Sigmoid colon (tissue), 4 donors: ENCODE measurements at regions not wholly inside any gene's neighbourhood (a gene's known extent, or its start where the extent isn't known, plus 50 kb on each side); places are given as distances from the start of the nearest gene placed in this dataset.

Source experiments
- POLR2AphosphoS5 ChIP-seq, 4 donors: sonication (generic); formaldehyde crosslinking; IDR thresholded peaks; one replicate each; pipeline ENCODE4 v1.6.1; 2017; ENCODE audit warnings: antibody characterized with exemption in 4 of 4
- TF ChIP-seq, protein P1 (sequence below), 4 experiments: fragments of 450-650 bp in 3 of 4; fragments of 200-600 bp in 1 of 4; IDR thresholded peaks; one replicate each; pipeline ENCODE4 v1.5.1; 2016 to 2019; ENCODE audit warnings: antibody characterized with exemption in 4 of 4, mild to moderate bottlenecking in 3 of 4, moderate library complexity in 2 of 4

DNA sequence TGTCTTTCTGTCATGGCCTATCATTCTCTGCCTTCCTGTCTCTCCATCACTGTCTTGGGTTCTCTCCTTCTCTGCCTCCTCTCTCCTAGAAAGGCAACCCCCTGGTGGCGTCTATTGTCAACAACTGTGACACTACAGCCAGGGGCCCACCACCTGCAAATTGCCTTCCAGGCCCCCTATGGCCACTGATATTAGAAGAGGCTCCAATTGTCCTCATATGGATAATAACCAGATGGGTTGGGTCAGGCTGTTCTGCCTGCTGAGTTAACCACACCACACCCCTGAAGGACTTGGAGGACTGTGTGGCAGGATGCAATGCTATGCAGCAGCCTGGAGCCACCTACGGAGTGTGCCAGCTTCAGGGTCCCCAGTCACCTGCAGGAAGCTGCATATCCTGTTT is 665.0 kb downstream of the NTRK3 start:
- TF ChIP-seq, protein P1, sequence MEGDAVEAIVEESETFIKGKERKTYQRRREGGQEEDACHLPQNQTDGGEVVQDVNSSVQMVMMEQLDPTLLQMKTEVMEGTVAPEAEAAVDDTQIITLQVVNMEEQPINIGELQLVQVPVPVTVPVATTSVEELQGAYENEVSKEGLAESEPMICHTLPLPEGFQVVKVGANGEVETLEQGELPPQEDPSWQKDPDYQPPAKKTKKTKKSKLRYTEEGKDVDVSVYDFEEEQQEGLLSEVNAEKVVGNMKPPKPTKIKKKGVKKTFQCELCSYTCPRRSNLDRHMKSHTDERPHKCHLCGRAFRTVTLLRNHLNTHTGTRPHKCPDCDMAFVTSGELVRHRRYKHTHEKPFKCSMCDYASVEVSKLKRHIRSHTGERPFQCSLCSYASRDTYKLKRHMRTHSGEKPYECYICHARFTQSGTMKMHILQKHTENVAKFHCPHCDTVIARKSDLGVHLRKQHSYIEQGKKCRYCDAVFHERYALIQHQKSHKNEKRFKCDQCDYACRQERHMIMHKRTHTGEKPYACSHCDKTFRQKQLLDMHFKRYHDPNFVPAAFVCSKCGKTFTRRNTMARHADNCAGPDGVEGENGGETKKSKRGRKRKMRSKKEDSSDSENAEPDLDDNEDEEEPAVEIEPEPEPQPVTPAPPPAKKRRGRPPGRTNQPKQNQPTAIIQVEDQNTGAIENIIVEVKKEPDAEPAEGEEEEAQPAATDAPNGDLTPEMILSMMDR (IDR thresholded peaks at IDR 0.05), result no peak
- TF ChIP-seq POLR2AphosphoS5 (IDR thresholded peaks at IDR 0.05), result no peak
